ENCODE measurements at regions not wholly inside any gene's neighbourhood (a gene's known extent, or its start where the extent isn't known, plus 50 kb on each side); places are given as distances from the start of the nearest gene placed in this dataset.

DNA sequence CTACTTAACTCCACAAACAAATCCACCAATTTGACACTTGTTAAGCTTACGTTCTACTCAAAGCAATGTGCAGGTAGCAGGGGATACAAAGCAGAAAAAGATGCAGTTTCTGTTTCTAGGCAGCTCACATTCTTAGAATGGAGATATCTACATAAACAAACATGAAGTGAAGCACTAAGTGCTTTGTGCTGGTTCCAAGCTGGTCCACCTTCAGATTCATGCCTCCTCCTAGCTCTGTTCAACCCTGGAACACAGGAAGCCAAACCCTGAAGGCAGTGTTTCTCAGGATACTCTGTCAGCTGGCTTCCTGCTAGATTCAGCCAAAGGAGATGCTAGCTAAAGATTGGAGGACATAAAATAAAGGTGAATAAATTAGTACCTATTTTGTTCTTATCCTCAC, 55.3 kb upstream of the NOL4 start:
- Mint-ChIP-seq H3K27ac (no peak overlapping the region), H3K36me3 (ENCODE audit: low read depth) (no peaks in the 10 kb centered on the region), H3K27me3 (ENCODE audit: low read depth, poor library complexity) (no peaks in the 10 kb centered on the region), H3K4me1 (no peaks in the 10 kb centered on the region), H3K4me3 (no peak overlapping the region), H3K9me3 (no peaks in the 10 kb centered on the region)
- TF ChIP-seq, protein P1, sequence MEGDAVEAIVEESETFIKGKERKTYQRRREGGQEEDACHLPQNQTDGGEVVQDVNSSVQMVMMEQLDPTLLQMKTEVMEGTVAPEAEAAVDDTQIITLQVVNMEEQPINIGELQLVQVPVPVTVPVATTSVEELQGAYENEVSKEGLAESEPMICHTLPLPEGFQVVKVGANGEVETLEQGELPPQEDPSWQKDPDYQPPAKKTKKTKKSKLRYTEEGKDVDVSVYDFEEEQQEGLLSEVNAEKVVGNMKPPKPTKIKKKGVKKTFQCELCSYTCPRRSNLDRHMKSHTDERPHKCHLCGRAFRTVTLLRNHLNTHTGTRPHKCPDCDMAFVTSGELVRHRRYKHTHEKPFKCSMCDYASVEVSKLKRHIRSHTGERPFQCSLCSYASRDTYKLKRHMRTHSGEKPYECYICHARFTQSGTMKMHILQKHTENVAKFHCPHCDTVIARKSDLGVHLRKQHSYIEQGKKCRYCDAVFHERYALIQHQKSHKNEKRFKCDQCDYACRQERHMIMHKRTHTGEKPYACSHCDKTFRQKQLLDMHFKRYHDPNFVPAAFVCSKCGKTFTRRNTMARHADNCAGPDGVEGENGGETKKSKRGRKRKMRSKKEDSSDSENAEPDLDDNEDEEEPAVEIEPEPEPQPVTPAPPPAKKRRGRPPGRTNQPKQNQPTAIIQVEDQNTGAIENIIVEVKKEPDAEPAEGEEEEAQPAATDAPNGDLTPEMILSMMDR (IDR thresholded peaks at IDR 0.05), result no peak
- DNase-seq, result no peak

DNA sequence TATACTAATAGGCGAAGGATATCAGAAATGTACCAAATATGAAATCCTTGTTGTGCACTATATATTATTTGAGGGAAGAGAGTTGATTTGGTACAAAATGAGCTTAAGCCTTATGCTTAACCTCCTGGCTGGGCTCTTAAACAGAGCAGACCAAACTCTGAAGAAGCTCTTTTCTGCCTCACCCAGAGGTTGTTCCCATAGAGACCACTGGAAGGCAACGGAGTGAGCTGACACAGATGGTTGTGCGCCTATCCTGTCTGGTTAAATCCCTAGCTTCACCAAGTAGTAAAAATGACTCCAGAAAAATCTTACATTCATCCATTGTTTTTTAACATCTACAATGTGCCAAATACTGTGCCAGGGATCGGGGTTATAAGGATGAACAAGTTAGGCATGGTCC, 55.9 kb upstream of the NOL4 start:
- Mint-ChIP-seq H3K27me3 (ENCODE audit: low read depth, poor library complexity) (no peaks in the 10 kb centered on the region), H3K36me3 (ENCODE audit: low read depth) (no peaks in the 10 kb centered on the region), H3K4me3 (no peak overlapping the region), H3K9me3 (no peaks in the 10 kb centered on the region), H3K27ac (no peak overlapping the region), H3K4me1 (no peaks in the 10 kb centered on the region)
- TF ChIP-seq, protein P1 (IDR thresholded peaks at IDR 0.05), result no peak
- no peak for DNase-seq

DNA sequence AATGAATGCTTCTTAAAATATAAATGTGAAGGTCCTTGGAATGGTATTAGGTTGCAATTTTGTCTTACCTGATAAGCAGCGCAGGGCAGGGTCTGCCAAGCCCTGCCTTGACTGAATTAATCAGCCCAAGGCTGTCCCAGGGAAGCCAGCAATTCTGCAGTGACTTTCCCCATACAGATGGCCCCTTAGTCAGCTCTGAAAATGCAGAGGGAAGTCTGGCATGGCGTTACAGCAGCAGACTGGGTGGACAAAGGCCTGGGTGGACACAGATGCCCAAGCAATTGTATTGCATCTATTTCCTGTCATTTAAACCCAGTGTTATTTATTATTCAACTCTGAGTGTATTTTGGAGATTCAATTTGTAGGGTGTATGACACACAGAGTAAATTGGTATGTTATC, 56.6 kb upstream of the NOL4 start:
- DNase-seq, result no peak
- TF ChIP-seq, protein P1 (IDR thresholded peaks at IDR 0.05), result no peak
- Mint-ChIP-seq H3K4me3 (no peak overlapping the region), H3K27me3 (ENCODE audit: low read depth, poor library complexity) (no peaks in the 10 kb centered on the region), H3K9me3 (no peaks in the 10 kb centered on the region), H3K4me1 (no peaks in the 10 kb centered on the region), H3K27ac (no peak overlapping the region), H3K36me3 (ENCODE audit: low read depth) (no peaks in the 10 kb centered on the region)

DNA sequence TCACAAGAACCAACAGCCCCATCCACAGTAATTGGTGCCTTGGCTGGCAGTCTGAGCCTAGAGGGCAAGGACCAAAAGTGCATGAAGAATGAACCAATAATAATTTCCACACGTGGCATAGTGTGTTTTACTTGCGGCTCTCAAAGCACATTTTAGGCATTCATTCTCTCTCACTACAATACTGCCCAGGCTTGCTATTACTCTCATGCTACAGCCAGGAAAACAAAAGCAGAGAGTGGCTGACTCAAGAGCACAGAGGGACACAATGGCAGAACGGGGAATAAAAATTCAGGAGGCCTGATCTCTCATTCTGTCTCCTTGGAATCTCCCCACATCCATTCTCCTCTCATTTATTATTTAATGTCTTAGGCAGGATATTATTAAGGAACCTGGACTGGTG, 57.0 kb upstream of the NOL4 start:
- H3K4me3 Mint-ChIP-seq, result no peak overlapping the region
- no peaks in the 10 kb centered on the region for H3K36me3 Mint-ChIP-seq (ENCODE audit: low read depth)
- H3K27ac Mint-ChIP-seq, result no peak overlapping the region
- no peaks in the 10 kb centered on the region for H3K4me1 Mint-ChIP-seq
- no peaks in the 10 kb centered on the region for H3K9me3 Mint-ChIP-seq
- no peak for DNase-seq
- no peaks in the 10 kb centered on the region for H3K27me3 Mint-ChIP-seq (ENCODE audit: low read depth, poor library complexity)
- TF ChIP-seq, protein P1 (IDR thresholded peaks at IDR 0.05), result no peak

DNA sequence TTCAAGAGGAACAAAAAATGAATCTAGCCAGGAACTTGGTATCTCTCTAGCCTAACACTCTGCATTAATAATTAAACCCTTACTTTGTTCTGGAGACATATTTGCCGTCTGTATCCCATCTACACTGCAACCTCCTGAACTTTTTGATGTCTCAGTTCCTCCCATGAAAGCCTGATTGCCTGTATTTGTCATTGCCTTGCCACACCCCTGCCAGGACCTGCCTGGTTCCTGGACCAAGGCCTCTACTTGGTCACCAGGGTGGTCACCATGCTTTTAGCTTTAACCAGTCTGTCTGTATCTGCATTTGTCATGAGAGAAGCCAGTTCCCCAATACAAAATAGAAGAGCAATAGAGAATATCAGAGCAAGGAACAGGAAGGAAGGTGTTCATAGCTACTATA, 58.8 kb upstream of the NOL4 start:
- Mint-ChIP-seq H3K27me3 (ENCODE audit: low read depth, poor library complexity) (no peaks in the 10 kb centered on the region), H3K36me3 (ENCODE audit: low read depth) (no peaks in the 10 kb centered on the region), H3K27ac (no peak overlapping the region), H3K4me3 (no peak overlapping the region), H3K9me3 (peaks cover 5% of the 10 kb centered on the region), H3K4me1 (no peaks in the 10 kb centered on the region)
- TF ChIP-seq, protein P1 (IDR thresholded peaks at IDR 0.05), result no peak
- no peak for DNase-seq

DNA sequence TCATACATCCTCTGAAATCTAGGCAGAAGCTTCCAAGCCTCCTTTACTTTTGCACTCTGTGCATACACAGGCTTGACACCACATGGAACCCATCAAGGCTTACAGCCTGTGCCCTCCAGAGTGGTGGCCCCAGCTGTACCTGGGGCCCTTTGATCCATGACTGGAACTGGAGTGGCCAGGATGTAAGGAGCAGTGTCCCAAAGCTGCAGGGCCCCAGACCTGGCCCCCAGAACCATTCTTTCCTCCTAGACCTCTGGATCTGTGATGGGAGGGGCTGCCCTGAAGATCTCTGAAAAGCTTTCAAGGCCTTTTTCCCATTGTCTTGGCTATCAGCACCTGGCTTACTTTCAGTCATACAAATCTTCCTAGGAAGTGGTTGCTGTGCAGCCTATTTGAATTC, 63.1 kb upstream of the NOL4 start:
- H3K4me3 Mint-ChIP-seq, result no peak overlapping the region
- H3K27me3 Mint-ChIP-seq (ENCODE audit: low read depth, poor library complexity), result no peaks in the 10 kb centered on the region
- no peaks in the 10 kb centered on the region for H3K4me1 Mint-ChIP-seq
- no peak overlapping the region for H3K27ac Mint-ChIP-seq
- H3K36me3 Mint-ChIP-seq (ENCODE audit: low read depth), result no peaks in the 10 kb centered on the region
- TF ChIP-seq, protein P1 (IDR thresholded peaks at IDR 0.05), result no peak
- no peak for DNase-seq
- H3K9me3 Mint-ChIP-seq, result peaks cover 6% of the 10 kb centered on the region
